ENCODE measurements at regions not wholly inside any gene's neighbourhood (a gene's known extent, or its start where the extent isn't known, plus 50 kb on each side); places are given as distances from the start of the nearest gene placed in this dataset.

DNA sequence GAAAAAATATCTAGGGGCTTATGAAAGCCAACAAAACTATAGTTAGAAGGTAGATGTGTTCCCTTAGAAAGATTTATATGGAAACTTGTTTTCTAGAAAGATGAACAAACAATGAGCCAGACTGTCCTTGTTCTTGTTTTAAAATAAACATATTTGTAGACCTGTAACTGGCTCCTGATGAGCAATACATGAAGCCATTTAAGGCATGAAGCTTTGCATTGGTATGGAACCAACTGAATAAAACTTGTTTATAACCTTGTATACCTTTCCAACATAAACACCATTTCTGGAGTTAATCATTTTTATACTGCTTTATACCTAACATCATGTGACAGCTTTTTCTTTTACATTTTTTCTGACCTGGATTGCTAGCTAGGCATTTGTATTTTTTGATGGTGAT is 247.8 kb downstream of the PRL start:
- H3K27ac ChIP-seq: no peak overlapping the region
- no peak overlapping the region for H3K4me3 ChIP-seq
- in situ Hi-C loops (cut with MboI; ENCODE audit: low pct_unique_long_range_greater_than_20kb in 2 of 9, low sequenced_read_pairs in 9 of 9, unreplicated experiment in 9 of 9): no loop called here
- ATAC-seq (replicated peaks in 6 of 8): no peak
- H3K4me1 ChIP-seq (replicated peaks in 1 of 2): no peaks in the 10 kb centered on the region

DNA sequence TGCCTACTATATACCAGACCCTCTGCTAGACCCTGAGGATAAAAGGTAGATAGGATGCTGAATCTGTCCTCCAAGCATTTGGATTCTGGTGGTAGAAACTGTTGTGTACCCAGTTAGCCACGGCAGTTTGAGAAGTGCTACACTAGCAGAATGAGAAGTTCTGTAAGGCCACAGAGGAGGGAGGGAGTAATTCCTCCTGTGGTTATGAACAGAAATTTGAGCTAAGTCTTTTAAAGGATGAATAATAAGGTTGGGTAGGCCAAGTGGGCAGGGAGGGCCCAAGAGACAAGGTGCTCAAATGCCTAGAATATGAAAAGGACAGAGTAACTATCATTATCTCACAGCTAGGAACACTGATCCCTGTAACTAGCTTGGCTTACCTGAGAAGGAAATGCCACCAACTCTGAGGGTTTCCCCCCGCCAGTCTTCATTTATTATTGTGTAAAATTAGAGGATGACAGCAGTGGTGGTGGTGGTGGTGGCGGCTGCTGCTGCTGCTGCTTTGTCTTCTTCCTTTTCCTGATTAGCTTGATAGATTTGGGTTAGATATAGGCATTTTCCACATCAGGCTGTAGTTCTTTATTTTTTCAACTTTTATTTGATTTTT is 243.3 kb downstream of the PRL start:
- WGBS, 10 experiments: 64 to 100% (median 89%) methylated on average over 1 to 3 of the region's 3 CpGs; no CpG with 5 or more reads in 1 of the 10 experiments
- Histone ChIP-seq H3K4me3 (no peak overlapping the region), H3K27ac (no peak overlapping the region), H3K4me1 (replicated peaks in 1 of 2) (no peaks in the 10 kb centered on the region)
- in situ Hi-C loops (cut with MboI; ENCODE audit: low pct_unique_long_range_greater_than_20kb in 2 of 9, low sequenced_read_pairs in 9 of 9, unreplicated experiment in 9 of 9): no loop called here
- ATAC-seq (replicated peaks in 6 of 8): no peak

- no peak overlapping the region for H3K27ac ChIP-seq
- 0 to 100% (median 88%) methylated on average over 1 to 9 of the region's 9 CpGs; no CpG with 5 or more reads in 1 of the 10 experiments for WGBS, 10 experiments
- in situ Hi-C loops (cut with MboI; ENCODE audit: low pct_unique_long_range_greater_than_20kb in 2 of 9, low sequenced_read_pairs in 9 of 9, unreplicated experiment in 9 of 9): no loop called here
Observed at GRCh38 chr6:22056398-22056797, 240.4 kb downstream of the PRL start.

DNA sequence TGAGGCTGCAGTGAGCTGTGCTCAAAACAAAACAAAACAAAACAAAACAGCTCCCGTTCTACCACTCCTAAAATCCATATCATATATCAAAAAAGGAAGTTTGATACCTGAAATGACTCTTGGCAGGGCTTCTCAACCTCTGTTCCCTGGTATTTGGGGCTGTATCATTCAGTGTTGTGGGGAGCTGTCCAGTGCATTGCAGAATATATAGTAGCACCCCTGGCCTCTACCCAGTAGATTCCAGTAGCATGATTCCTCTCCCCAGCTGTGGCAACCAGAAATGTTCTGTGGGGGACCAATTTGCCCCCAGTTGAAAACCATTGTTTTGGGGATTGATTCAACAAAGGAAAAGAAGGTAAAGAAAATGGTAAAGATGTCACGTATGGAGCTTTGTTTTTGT is 238.9 kb downstream of the PRL start:
- ATAC-seq (replicated peaks in 6 of 8): no peak
- Histone ChIP-seq H3K4me1 (replicated peaks in 1 of 2) (peaks cover 0 to 1% of the 10 kb centered on the region in 2 donors), H3K4me3 (no peak overlapping the region), H3K27ac (no peak overlapping the region)
- in situ Hi-C loops (cut with MboI; ENCODE audit: low pct_unique_long_range_greater_than_20kb in 2 of 9, low sequenced_read_pairs in 9 of 9, unreplicated experiment in 9 of 9): no loop called here
- 37 to 100% (median 88%) methylated on average over 1 to 2 of the region's 2 CpGs; no CpG with 5 or more reads in 3 of the 10 experiments for WGBS, 10 experiments

More at GRCh38 chr6:22056398-22056797, 240.4 kb downstream of the PRL start:
- no peak for ATAC-seq (replicated peaks in 6 of 8)
- H3K4me1 ChIP-seq (replicated peaks in 1 of 2): no peaks in the 10 kb centered on the region
- no peak overlapping the region for H3K4me3 ChIP-seq

DNA sequence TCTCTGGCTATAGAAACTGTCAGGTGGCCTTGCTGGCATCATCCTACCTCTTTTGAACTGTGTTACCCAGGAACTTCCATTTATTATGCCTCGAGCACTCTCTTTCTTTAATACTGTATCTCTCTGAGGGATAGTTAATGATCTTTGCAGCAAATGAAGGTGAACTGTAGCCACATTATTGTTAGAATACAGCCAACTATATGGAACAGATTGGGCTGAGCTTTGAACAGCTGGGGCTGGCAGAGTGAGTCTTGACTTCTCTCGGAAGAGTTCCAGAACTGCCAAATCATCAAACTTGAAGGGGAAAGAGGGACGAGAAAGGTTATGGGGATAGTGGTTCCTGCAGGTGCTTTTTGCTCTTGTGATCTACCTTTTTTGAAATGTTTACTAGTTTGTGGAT is 237.7 kb downstream of the PRL start:
- Histone ChIP-seq H3K27ac (no peak overlapping the region), H3K4me1 (replicated peaks in 1 of 2) (peaks cover 0 to 3% of the 10 kb centered on the region in 2 donors), H3K4me3 (no peak overlapping the region)
- WGBS, 10 experiments: 31 to 100% (median 80%) methylated on average over 1 to 3 of the region's 3 CpGs; no CpG with 5 or more reads in 1 of the 10 experiments
- in situ Hi-C loops (cut with MboI; ENCODE audit: low pct_unique_long_range_greater_than_20kb in 2 of 9, low sequenced_read_pairs in 9 of 9, unreplicated experiment in 9 of 9): no loop called here
- no peak for ATAC-seq (replicated peaks in 6 of 8)

DNA sequence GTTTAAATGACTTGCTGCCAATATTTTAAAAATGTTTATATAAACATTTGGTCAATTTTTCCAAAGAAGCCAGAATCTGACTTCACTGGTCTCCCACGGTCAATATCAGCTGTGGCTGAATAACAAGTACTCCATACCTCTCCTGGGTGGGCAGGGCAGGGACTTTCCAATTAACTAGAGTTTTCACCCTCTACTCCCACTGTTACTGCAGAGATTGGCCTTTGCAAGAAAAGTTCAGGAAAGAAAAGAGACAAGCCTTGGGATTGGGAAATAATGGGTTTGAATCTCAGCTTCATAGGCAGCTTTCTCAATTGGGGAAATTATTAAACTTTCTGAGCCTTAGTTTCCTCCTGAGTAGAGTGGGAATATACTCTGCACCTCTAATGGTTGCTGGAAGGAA is 236.9 kb downstream of the PRL start:
- no peak for ATAC-seq (replicated peaks in 6 of 8)
- in situ Hi-C loops (cut with MboI; ENCODE audit: low pct_unique_long_range_greater_than_20kb in 2 of 9, low sequenced_read_pairs in 9 of 9, unreplicated experiment in 9 of 9): no loop called here
- 43 to 100% (median 100%) methylated on average over 1 of the region's 1 CpG; no CpG with 5 or more reads in 3 of the 10 experiments for WGBS, 10 experiments
- Histone ChIP-seq H3K27ac (no peak overlapping the region), H3K4me1 (replicated peaks in 1 of 2) (peaks cover 0 to 3% of the 10 kb centered on the region in 2 donors), H3K4me3 (no peak overlapping the region)

DNA sequence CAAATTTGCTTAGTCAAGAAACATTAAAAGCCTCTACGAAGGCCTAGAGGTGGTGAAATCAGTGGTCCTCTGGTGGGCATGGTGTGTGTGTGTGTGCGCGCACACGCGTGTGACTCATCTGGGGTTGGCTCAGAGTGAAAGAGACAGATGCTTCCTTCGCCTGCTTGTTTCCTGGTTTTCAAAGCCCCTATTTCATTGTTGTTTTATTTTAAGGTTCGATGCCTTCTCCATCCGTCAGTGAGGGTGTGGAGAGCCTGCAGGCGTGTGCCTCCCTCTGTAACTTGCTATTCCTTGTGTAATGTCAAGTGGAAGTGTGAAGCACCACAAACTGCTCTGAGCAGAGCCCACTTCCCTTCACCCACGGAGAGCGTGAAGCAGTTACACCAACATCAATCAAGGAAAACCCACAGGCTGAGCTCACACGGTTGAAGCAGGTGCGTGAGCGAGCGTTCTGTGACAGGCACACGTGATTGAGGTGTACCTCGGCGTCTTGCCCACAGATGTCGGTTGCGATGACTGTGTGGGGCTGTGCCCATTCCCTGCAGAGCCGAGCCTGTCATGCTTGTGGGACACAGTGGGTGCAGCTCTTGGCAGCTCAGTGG is 233.9 kb downstream of the PRL start:
- peak in 5 of 8 experiments; percentile 81 to 93 (median 83) for ATAC-seq (replicated peaks in 6 of 8)
- 40 to 90% (median 85%) methylated on average over 1 to 20 of the region's 21 CpGs; no CpG with 5 or more reads in 2 of the 10 experiments for WGBS, 10 experiments
- Histone ChIP-seq H3K4me1 (replicated peaks in 1 of 2) (peaks cover 0 to 3% of the 10 kb centered on the region in 2 donors), H3K27ac (peak overlapping the region in 1 of 2 donors; percentile 50), H3K4me3 (no peak overlapping the region)
- in situ Hi-C loops (cut with MboI; ENCODE audit: low pct_unique_long_range_greater_than_20kb in 2 of 9, low sequenced_read_pairs in 9 of 9, unreplicated experiment in 9 of 9): no loop called here

GRCh38 chr6:22064558-22064957 is 232.3 kb downstream of the PRL start:
- in situ Hi-C loops (cut with MboI; ENCODE audit: low pct_unique_long_range_greater_than_20kb in 2 of 9, low sequenced_read_pairs in 9 of 9, unreplicated experiment in 9 of 9): no loop called here
- ATAC-seq (replicated peaks in 6 of 8): no peak
- no peak overlapping the region for H3K4me3 ChIP-seq
- H3K4me1 ChIP-seq (replicated peaks in 1 of 2): peaks cover 2 to 6% of the 10 kb centered on the region in 2 donors
- H3K27ac ChIP-seq: no peak overlapping the region
- 60 to 100% (median 96%) methylated on average over 1 of the region's 1 CpG; no CpG with 5 or more reads in 2 of the 10 experiments for WGBS, 10 experiments

GRCh38 chr6:22067122-22067521 is 229.7 kb downstream of the PRL start:
- Histone ChIP-seq H3K4me1 (replicated peaks in 1 of 2) (peaks cover 12 to 13% of the 10 kb centered on the region in 2 donors), H3K27ac (no peak overlapping the region), H3K4me3 (no peak overlapping the region)
- no peak for ATAC-seq (replicated peaks in 6 of 8)
- in situ Hi-C loops (cut with MboI; ENCODE audit: low pct_unique_long_range_greater_than_20kb in 2 of 9, low sequenced_read_pairs in 9 of 9, unreplicated experiment in 9 of 9): no loop called here
- WGBS, 10 experiments: 0 to 100% (median 93%) methylated on average over 1 of the region's 1 CpG; no CpG with 5 or more reads in 4 of the 10 experiments

DNA sequence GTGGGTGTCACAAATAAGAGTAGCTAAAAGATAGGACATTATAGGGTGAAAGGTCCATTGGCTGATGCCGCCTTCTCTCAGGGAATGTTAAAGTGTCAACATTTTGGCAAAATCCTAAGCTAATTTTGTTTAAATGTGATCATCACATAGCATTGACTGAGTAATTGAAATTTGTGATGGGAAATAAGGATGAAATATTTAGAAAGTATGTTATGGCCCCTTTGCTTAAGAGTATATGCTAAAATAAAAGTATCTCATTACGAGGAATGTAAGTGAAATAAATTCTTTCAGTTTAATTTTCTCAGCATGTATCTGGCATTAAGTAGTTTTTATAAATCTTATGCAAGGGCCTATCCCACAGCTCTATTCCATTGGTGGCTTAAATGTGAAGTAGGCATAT is 229.2 kb downstream of the PRL start:
- H3K27ac ChIP-seq: no peak overlapping the region
- H3K4me1 ChIP-seq (replicated peaks in 1 of 2): peaks cover 12 to 13% of the 10 kb centered on the region in 2 donors
- 62 to 100% (median 96%) methylated on average over 1 to 2 of the region's 2 CpGs for WGBS, 10 experiments
- H3K4me3 ChIP-seq: no peak overlapping the region
- in situ Hi-C loops (cut with MboI; ENCODE audit: low pct_unique_long_range_greater_than_20kb in 2 of 9, low sequenced_read_pairs in 9 of 9, unreplicated experiment in 9 of 9): no loop called here
- ATAC-seq (replicated peaks in 6 of 8): no peak

GRCh38 chr6:22068561-22069305 is 228.1 kb downstream of the PRL start:
- Histone ChIP-seq H3K4me1 (replicated peaks in 1 of 2) (peaks cover 13% of the 10 kb centered on the region in 2 donors), H3K27ac (no peak overlapping the region), H3K4me3 (no peak overlapping the region)
- ATAC-seq (replicated peaks in 6 of 8): no peak
- 0 to 100% (median 92%) methylated on average over 1 to 4 of the region's 4 CpGs; no CpG with 5 or more reads in 2 of the 10 experiments for WGBS, 10 experiments
- in situ Hi-C loops (cut with MboI; ENCODE audit: low pct_unique_long_range_greater_than_20kb in 2 of 9, low sequenced_read_pairs in 9 of 9, unreplicated experiment in 9 of 9): no loop called here

GRCh38 chr6:22069306-22069800 is 227.5 kb downstream of the PRL start:
- in situ Hi-C loops (cut with MboI; ENCODE audit: low pct_unique_long_range_greater_than_20kb in 2 of 9, low sequenced_read_pairs in 9 of 9, unreplicated experiment in 9 of 9): no loop called here
- peaks cover 13% of the 10 kb centered on the region in 2 donors for H3K4me1 ChIP-seq (replicated peaks in 1 of 2)
- no peak overlapping the region for H3K27ac ChIP-seq
- H3K4me3 ChIP-seq: no peak overlapping the region
- WGBS, 10 experiments: 17 to 100% (median 86%) methylated on average over 1 to 3 of the region's 3 CpGs
- ATAC-seq (replicated peaks in 6 of 8): no peak
